H1 (cell line): ENCODE measurements at regions not wholly inside any gene's neighbourhood (a gene's known extent, or its start where the extent isn't known, plus 50 kb on each side); places are given as distances from the start of the nearest gene placed in this dataset.

Experiments
- CTCF ChIA-PET: fragments of 300-600 bp; sonication (Branson Sonifier 250); formaldehyde crosslinking; loops from one replicate; lab custom pipeline; 2021; ENCODE audit not compliant: partially characterized antibody; lab: Charles Lee
- POLR2A ChIA-PET: fragments of 300-600 bp; sonication (Branson Sonifier 250); formaldehyde crosslinking; loops from one replicate; lab custom pipeline; 2021; ENCODE audit warnings: inconsistent platforms; ENCODE audit not compliant: partially characterized antibody; lab: Charles Lee
- DNase-seq, 2 experiments: peaks; one replicate each; pipeline versions ENCODE4 v3.0.0 to v3.0.0-alpha.2; 2010 to 2022; ENCODE audit warnings: low spot score in 2 of 2, low read depth in 1 of 2, mixed read lengths in 1 of 2
- FAIRE-seq: peaks from 2 replicates; lab custom pipeline; 2011; peaks lifted over from hg19 to GRCh38; lab: Jason Lieb, UNC
- H2AFZ ChIP-seq: 2 replicates; pipeline ENCODE4 v1.8.1; 2012; ENCODE audit warnings: low read length, inconsistent platforms
- H2AK5ac ChIP-seq: 2 replicates; pipeline ENCODE4 v1.6.1; 2013; ENCODE audit warnings: low read depth, low read length
- H2BK120ac ChIP-seq: replicated peaks from 2 replicates; pipeline ENCODE3; 2013; ENCODE audit warnings: low read depth, low read length, inconsistent platforms
- H2BK12ac ChIP-seq: 2 replicates; pipeline ENCODE4 v1.6.1; 2013; ENCODE audit warnings: low read depth, low read length
- H2BK15ac ChIP-seq: 2 replicates; pipeline ENCODE4 v1.6.1; 2013; ENCODE audit warnings: low read length
- H2BK20ac ChIP-seq: 2 replicates; pipeline ENCODE4 v1.6.1; 2013; ENCODE audit warnings: low read length
- H2BK5ac ChIP-seq: 2 replicates; pipeline ENCODE4 v1.6.1; 2013; ENCODE audit warnings: low read depth, low read length
- H3K14ac ChIP-seq: 2 replicates; pipeline ENCODE4 v1.6.1; 2013; ENCODE audit warnings: inconsistent platforms; ENCODE audit not compliant: insufficient read length
- H3K18ac ChIP-seq: 2 replicates; pipeline ENCODE4 v1.6.1; 2013; ENCODE audit warnings: low read length; ENCODE audit errors: extremely low read depth
- H3K23ac ChIP-seq: 2 replicates; pipeline ENCODE4 v1.6.1; 2013; ENCODE audit warnings: inconsistent platforms; ENCODE audit not compliant: insufficient read length
- H3K23me2 ChIP-seq: 2 replicates; pipeline ENCODE4 v1.6.1; 2013; ENCODE audit warnings: low read depth, low read length
- H3K27ac ChIP-seq: 2 replicates; pipeline ENCODE4 v1.6.1; 2011; ENCODE audit warnings: low read depth, low read length, inconsistent platforms
- H3K27me3 ChIP-seq, 4 experiments: replicated peaks in 1 of 4; 1 replicate in 1 of 4; 2 replicates in 3 of 4; pipeline versions ENCODE4 v1.6.1 to v1.8.1; 2011 to 2013; ENCODE audit warnings: low read length in 3 of 4, mild to moderate bottlenecking in 3 of 4, inconsistent platforms in 2 of 4, mixed read lengths in 2 of 4, moderate library complexity in 1 of 4; ENCODE audit not compliant: control insufficient read depth in 3 of 4, insufficient read depth in 3 of 4; ENCODE audit errors: extremely low read depth in 1 of 4
- H3K36me3 ChIP-seq, 4 experiments: 2 replicates each; pipeline versions ENCODE4 v1.6.1 to v1.8.1; 2011 to 2013; ENCODE audit warnings: mild to moderate bottlenecking in 4 of 4, low read length in 3 of 4, moderate library complexity in 2 of 4, control low read depth in 1 of 4, inconsistent platforms in 1 of 4; ENCODE audit not compliant: insufficient read depth in 4 of 4, control insufficient read depth in 2 of 4
- H3K4ac ChIP-seq: replicated peaks from 2 replicates; pipeline ENCODE3; 2013; ENCODE audit warnings: low read length, low read depth, mixed read lengths, inconsistent platforms; ENCODE audit not compliant: insufficient read length
- H3K4me1 ChIP-seq, 4 experiments: replicated peaks in 1 of 4; 1 replicate in 1 of 4; 2 replicates in 3 of 4; pipeline versions ENCODE4 v1.6.1 to v1.8.1; 2011 to 2013; ENCODE audit warnings: low read length in 3 of 4, inconsistent platforms in 2 of 4, mixed read lengths in 1 of 4; ENCODE audit not compliant: insufficient read depth in 4 of 4, control insufficient read depth in 3 of 4
- H3K4me2 ChIP-seq, 2 experiments: 2 replicates each; pipeline versions ENCODE4 v1.6.1 to v1.8.1; 2011 to 2013; ENCODE audit warnings: low read depth in 2 of 2, low read length in 2 of 2, control low read depth in 1 of 2, inconsistent platforms in 1 of 2, mild to moderate bottlenecking in 1 of 2; ENCODE audit not compliant: insufficient read depth in 1 of 2
- H3K4me3 ChIP-seq, 4 experiments: fragments of 200-600, 300-600 bp in 1 of 4; sonication (generic), shearing (Covaris generic), sonication (Bioruptor Twin) in 1 of 4; 2 replicates each; pipeline versions ENCODE4 v1.5.1 to v1.8.1; 2011 to 2016; ENCODE audit warnings: low read length in 4 of 4, low read depth in 3 of 4, control low read depth in 2 of 4, inconsistent platforms in 2 of 4, mild to moderate bottlenecking in 2 of 4, mixed read lengths in 1 of 4, moderate library complexity in 1 of 4; ENCODE audit not compliant: insufficient read depth in 2 of 4; ENCODE audit errors: extremely low read depth in 1 of 4
- H3K56ac ChIP-seq: replicated peaks from 2 replicates; pipeline ENCODE3; 2013; ENCODE audit warnings: low read depth, mild to moderate bottlenecking, mixed read lengths, low read length, inconsistent platforms; ENCODE audit not compliant: insufficient read length
- H3K79me1 ChIP-seq: 2 replicates; pipeline ENCODE4 v1.6.1; 2013; ENCODE audit warnings: low read depth, low read length, control low read depth
- H3K79me2 ChIP-seq, 2 experiments: 2 replicates each; pipeline versions ENCODE4 v1.6.1 to v1.8.1; 2012 to 2013; ENCODE audit warnings: low read length in 2 of 2, mild to moderate bottlenecking in 2 of 2, inconsistent platforms in 1 of 2; ENCODE audit not compliant: insufficient read depth in 2 of 2, control insufficient read depth in 1 of 2
- H3K9ac ChIP-seq, 4 experiments: replicated peaks in 1 of 4; 1 replicate in 1 of 4; 2 replicates in 3 of 4; pipeline versions ENCODE4 v1.6.1 to v1.8.1; 2011 to 2013; ENCODE audit warnings: low read depth in 3 of 4, low read length in 3 of 4, control low read depth in 2 of 4, mild to moderate bottlenecking in 2 of 4, moderate library complexity in 2 of 4, inconsistent platforms in 1 of 4; ENCODE audit errors: extremely low read depth in 1 of 4
- H3K9me3 ChIP-seq, 2 experiments: 2 replicates each; pipeline versions ENCODE4 v1.6.1 to v1.8.1; 2012 to 2013; ENCODE audit warnings: mild to moderate bottlenecking in 2 of 2, moderate library complexity in 2 of 2, control low read depth in 1 of 2, inconsistent platforms in 1 of 2, low read depth in 1 of 2, low read length in 1 of 2, mixed read lengths in 1 of 2; ENCODE audit not compliant: insufficient read depth in 2 of 2
- H4K20me1 ChIP-seq, 2 experiments: replicated peaks in 1 of 2; 2 replicates each; pipeline versions ENCODE3 to v1.8.1; 2011 to 2013; ENCODE audit warnings: inconsistent platforms in 2 of 2, low read length in 2 of 2, mild to moderate bottlenecking in 1 of 2; ENCODE audit not compliant: insufficient read depth in 2 of 2, control insufficient read depth in 1 of 2
- H4K5ac ChIP-seq: 2 replicates; pipeline ENCODE4 v1.6.1; 2013; ENCODE audit warnings: low read length, low read depth, mixed read lengths, inconsistent platforms; ENCODE audit not compliant: insufficient read length
- H4K8ac ChIP-seq: 2 replicates; pipeline ENCODE4 v1.8.0; 2013; ENCODE audit warnings: mild to moderate bottlenecking, moderate library complexity, low read length, inconsistent platforms; ENCODE audit not compliant: insufficient read depth; ENCODE audit errors: extremely low read depth
- H4K91ac ChIP-seq: replicated peaks from 2 replicates; pipeline ENCODE3; 2013; ENCODE audit warnings: low read length, mixed read lengths, inconsistent platforms; ENCODE audit not compliant: insufficient read length
- ASH2L ChIP-seq: fragments of 200-600, 300-600 bp; sonication (generic); IDR thresholded peaks from one replicate; pipeline ENCODE4 v1.7.1; 2017; ENCODE audit warnings: low read length
- BACH1 ChIP-seq: IDR thresholded peaks from 2 replicates; pipeline ENCODE4 v1.6.1; 2012; ENCODE audit warnings: low read length, improper control_type of control experiment
- PHF8 ChIP-seq: fragments of 200-600 bp; sonication (generic); conservative IDR thresholded peaks from 2 replicates; pipeline ENCODE4 v1.7.1; 2012; ENCODE audit warnings: low read depth, mild to moderate bottlenecking, inconsistent platforms, low read length, moderate library complexity
- RAD21 ChIP-seq, 2 experiments: IDR thresholded peaks in 1 of 2; conservative IDR thresholded peaks in 1 of 2; 2 replicates each; pipeline ENCODE4 v1.6.1; 2011; ENCODE audit warnings: low read depth in 2 of 2, low read length in 2 of 2, improper control_type of control experiment in 1 of 2, inconsistent platforms in 1 of 2, mild to moderate bottlenecking in 1 of 2, moderate library complexity in 1 of 2
- RBBP5 ChIP-seq: IDR thresholded peaks from 2 replicates; pipeline ENCODE4 v1.7.1; 2012; ENCODE audit warnings: low read depth, mild to moderate bottlenecking, inconsistent platforms, low read length, moderate library complexity, borderline replicate concordance
- WGBS, 2 experiments: shearing (Covaris generic) in 1 of 2; methylation state at CpG; one replicate each; pipeline versions ENCODE4 v1.1.6 to v1.1.7; 2013 to 2015; ENCODE audit warnings: low lambda C conversion rate in 2 of 2, mixed read lengths in 2 of 2, inconsistent platforms in 1 of 2, low coverage in 1 of 2, missing lambda C conversion rate in 1 of 2; ENCODE audit not compliant: insufficient replicate concordance in 2 of 2, insufficient coverage in 1 of 2, insufficient read length in 1 of 2; ENCODE audit errors: extremely low coverage in 1 of 2, missing lambda C conversion rate in 1 of 2; 5-methylcytosine and 5-hydroxymethylcytosine counted together
- TF ChIP-seq, protein P1 (sequence below), 3 experiments: IDR thresholded peaks; 1 replicate in 2 of 3; 2 replicates in 1 of 3; pipeline versions ENCODE4 v1.5.1 to v1.6.1; 2011; ENCODE audit warnings: low read length in 3 of 3, mild to moderate bottlenecking in 3 of 3, inconsistent platforms in 2 of 3, low read depth in 1 of 3, moderate library complexity in 1 of 3; ENCODE audit not compliant: insufficient read depth in 1 of 3; ENCODE audit errors: control extremely low read depth in 1 of 3

DNA sequence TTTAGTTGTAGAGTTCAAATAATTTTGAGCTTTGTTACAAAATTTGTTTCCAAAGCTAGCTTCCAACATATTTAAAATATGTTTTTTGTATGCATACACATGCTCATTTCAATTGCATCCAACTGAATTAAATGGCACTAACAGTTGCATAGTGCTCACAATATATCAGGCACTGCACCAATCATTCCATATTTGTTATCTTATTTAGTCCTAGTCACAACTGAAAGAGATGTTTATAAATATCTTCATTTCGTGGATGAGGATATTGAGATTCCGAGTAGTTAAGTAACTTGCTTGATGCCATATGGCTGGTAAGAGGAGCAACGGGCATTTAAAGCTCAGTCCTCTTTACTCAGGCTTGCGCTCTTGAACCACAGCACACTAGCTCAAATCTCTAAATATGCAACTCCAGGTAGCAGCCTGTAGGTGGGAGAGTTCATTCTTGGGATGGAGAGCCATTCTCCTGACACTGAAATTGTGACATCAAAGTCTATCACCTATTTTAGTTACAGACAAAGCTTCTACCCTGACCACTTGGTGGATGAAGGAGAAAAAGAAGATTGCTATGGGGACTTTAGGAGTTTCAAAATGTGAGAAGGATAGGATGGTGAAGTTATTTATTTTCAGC, 118.0 kb upstream of the CA10 start:
- no peak overlapping the region for H4K8ac ChIP-seq
- H3K56ac ChIP-seq = no peak overlapping the region
- H2BK5ac ChIP-seq = no peak overlapping the region
- WGBS, 2 experiments = 98% methylated on average over 4 of the region's 4 CpGs; no CpG with 5 or more reads in 1 of the 2 experiments
- no peak overlapping the region for H3K4ac ChIP-seq
- H2AFZ ChIP-seq = no peak overlapping the region
- H4K91ac ChIP-seq = no peak overlapping the region
- no peaks in the 10 kb centered on the region for H3K36me3 ChIP-seq
- no peaks in the 10 kb centered on the region for H3K79me1 ChIP-seq
- H3K23me2 ChIP-seq = no peaks in the 10 kb centered on the region
- H3K27me3 ChIP-seq = no peaks in the 10 kb centered on the region
- no peak overlapping the region for H2BK20ac ChIP-seq
- no peak overlapping the region for H3K4me2 ChIP-seq
- DNase-seq (no peak), FAIRE-seq (peak; percentile 13)
- H3K23ac ChIP-seq = no peak overlapping the region
- no peak overlapping the region for H3K9ac ChIP-seq
- CTCF ChIA-PET = interaction anchor here (0.7 to 1.9 kb wide), 12 partner anchors 10 to 983 kb away, joined by 3 to 6 read pairs (median 4); no protein-coding TSS in a partner anchor
- no peak overlapping the region for H2AK5ac ChIP-seq
- H4K20me1 ChIP-seq = no peaks in the 10 kb centered on the region
- H3K14ac ChIP-seq = no peak overlapping the region
- H3K9me3 ChIP-seq = no peaks in the 10 kb centered on the region
- POLR2A ChIA-PET = no interaction called here
- no peak overlapping the region for H3K27ac ChIP-seq
- no peak overlapping the region for H3K4me3 ChIP-seq
- H3K4me1 ChIP-seq = no peaks in the 10 kb centered on the region
- no peak for TF ChIP-seq BACH1
- TF ChIP-seq, protein P1, sequence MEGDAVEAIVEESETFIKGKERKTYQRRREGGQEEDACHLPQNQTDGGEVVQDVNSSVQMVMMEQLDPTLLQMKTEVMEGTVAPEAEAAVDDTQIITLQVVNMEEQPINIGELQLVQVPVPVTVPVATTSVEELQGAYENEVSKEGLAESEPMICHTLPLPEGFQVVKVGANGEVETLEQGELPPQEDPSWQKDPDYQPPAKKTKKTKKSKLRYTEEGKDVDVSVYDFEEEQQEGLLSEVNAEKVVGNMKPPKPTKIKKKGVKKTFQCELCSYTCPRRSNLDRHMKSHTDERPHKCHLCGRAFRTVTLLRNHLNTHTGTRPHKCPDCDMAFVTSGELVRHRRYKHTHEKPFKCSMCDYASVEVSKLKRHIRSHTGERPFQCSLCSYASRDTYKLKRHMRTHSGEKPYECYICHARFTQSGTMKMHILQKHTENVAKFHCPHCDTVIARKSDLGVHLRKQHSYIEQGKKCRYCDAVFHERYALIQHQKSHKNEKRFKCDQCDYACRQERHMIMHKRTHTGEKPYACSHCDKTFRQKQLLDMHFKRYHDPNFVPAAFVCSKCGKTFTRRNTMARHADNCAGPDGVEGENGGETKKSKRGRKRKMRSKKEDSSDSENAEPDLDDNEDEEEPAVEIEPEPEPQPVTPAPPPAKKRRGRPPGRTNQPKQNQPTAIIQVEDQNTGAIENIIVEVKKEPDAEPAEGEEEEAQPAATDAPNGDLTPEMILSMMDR (IDR thresholded peaks at IDR 0.05; ENCODE audit: control extremely low read depth in 1 of 3, insufficient read depth in 1 of 3, low read depth in 1 of 3, low read length in 3 of 3) = peak in 1 of 3 experiments; percentile 31; a peak in 1 of 4 replicates
- TF ChIP-seq ASH2L = no peak
- TF ChIP-seq PHF8 = no peak
- peak; percentile 14 to 38; a peak in 2 of 4 replicates for TF ChIP-seq RAD21 (IDR thresholded peaks at IDR 0.05 in 1 of 2, conservative IDR thresholded peaks at IDR 0.05 in 1 of 2; ENCODE audit: low read depth in 2 of 2, low read length in 2 of 2)
- TF ChIP-seq RBBP5 = no peak
- no peaks in the 10 kb centered on the region for H3K79me2 ChIP-seq
- H4K5ac ChIP-seq = no peak overlapping the region
- H2BK120ac ChIP-seq = no peak overlapping the region
- no peak overlapping the region for H2BK12ac ChIP-seq
- H3K18ac ChIP-seq = no peak overlapping the region
- no peak overlapping the region for H2BK15ac ChIP-seq
